Coronary artery (tissue), 2 donors: ENCODE measurements at regions not wholly inside any gene's neighbourhood (a gene's known extent, or its start where the extent isn't known, plus 50 kb on each side); places are given as distances from the start of the nearest gene placed in this dataset.

ENCODE experiments used
- DNase-seq: peaks from one replicate; pipeline ENCODE4 v3.0.0-alpha.2; 2017; ENCODE audit warnings: low spot score
- H3K27ac ChIP-seq, 2 donors: fragments of 200-600 bp; sonication (generic); one replicate each; pipeline ENCODE4 v1.5.1; 2016 to 2019
- H3K4me3 ChIP-seq: fragments of 200-600 bp; sonication (generic); 2 replicates; pipeline ENCODE4 v1.5.1; 2016; ENCODE audit warnings: mild to moderate bottlenecking, moderate library complexity
- CTCF ChIP-seq: fragments of 200-600 bp; sonication (generic); IDR thresholded peaks from one replicate; pipeline ENCODE4 v1.5.1; 2019; ENCODE audit warnings: antibody characterized with exemption

- TF ChIP-seq CTCF, result no peak
- Histone ChIP-seq H3K4me3 (no peak overlapping the region), H3K27ac (no peak overlapping the region)
- peak; percentile 41 for DNase-seq
Observed at GRCh38 chr18:49650426-49650891, 88.6 kb downstream of the LIPG start.

- TF ChIP-seq CTCF, result no peak
- H3K4me3 ChIP-seq, result no peak overlapping the region
- no peak overlapping the region for H3K27ac ChIP-seq
- no peak for DNase-seq
Observed at GRCh38 chr18:49648811-49649210, 87.0 kb downstream of the LIPG start.
